ENCODE measurements at regions not wholly inside any gene's neighbourhood (a gene's known extent, or its start where the extent isn't known, plus 50 kb on each side); places are given as distances from the start of the nearest gene placed in this dataset.

GRCh38 chr5:98514215-98514614, 259.2 kb upstream of the RGMB start:
- H3K9me3 ChIP-seq (ENCODE audit: control insufficient read depth, insufficient read depth, low read depth, low read length): no peaks in the 10 kb centered on the region
- H3K36me3 ChIP-seq (ENCODE audit: control insufficient read depth, insufficient read depth, low read length): no peaks in the 10 kb centered on the region
- no peak overlapping the region for H3K4me3 ChIP-seq (ENCODE audit: low read depth, low read length)
- peaks cover 26% of the 10 kb centered on the region for H3K4me1 ChIP-seq (ENCODE audit: control insufficient read depth, insufficient read depth, low read length)
- H3K9ac ChIP-seq (ENCODE audit: low read length): no peak overlapping the region
- H3K27me3 ChIP-seq (ENCODE audit: control insufficient read depth, insufficient read depth, low read length): no peaks in the 10 kb centered on the region
- no peak overlapping the region for H3K27ac ChIP-seq (ENCODE audit: low read depth, low read length)

GRCh38 chr5:98516701-98517100, 256.8 kb upstream of the RGMB start:
- Histone ChIP-seq H3K27me3 (ENCODE audit: control insufficient read depth, insufficient read depth, low read length) (no peaks in the 10 kb centered on the region), H3K27ac (ENCODE audit: low read depth, low read length) (no peak overlapping the region), H3K4me3 (ENCODE audit: low read depth, low read length) (no peak overlapping the region), H3K4me1 (ENCODE audit: control insufficient read depth, insufficient read depth, low read length) (peaks cover 16% of the 10 kb centered on the region; the same call in 1 of the 2 replicates), H3K9me3 (ENCODE audit: control insufficient read depth, insufficient read depth, low read depth, low read length) (no peaks in the 10 kb centered on the region), H3K36me3 (ENCODE audit: control insufficient read depth, insufficient read depth, low read length) (no peaks in the 10 kb centered on the region), H3K9ac (ENCODE audit: low read length) (no peak overlapping the region)

- no peak overlapping the region for H3K27ac ChIP-seq (ENCODE audit: low read depth, low read length)
- no peaks in the 10 kb centered on the region for H3K9me3 ChIP-seq (ENCODE audit: control insufficient read depth, insufficient read depth, low read depth, low read length)
- no peak overlapping the region for H3K9ac ChIP-seq (ENCODE audit: low read length)
- peaks cover 16% of the 10 kb centered on the region; the same call in 1 of the 2 replicates for H3K4me1 ChIP-seq (ENCODE audit: control insufficient read depth, insufficient read depth, low read length)
- no peaks in the 10 kb centered on the region for H3K27me3 ChIP-seq (ENCODE audit: control insufficient read depth, insufficient read depth, low read length)
- H3K4me3 ChIP-seq (ENCODE audit: low read depth, low read length): no peak overlapping the region
- no peaks in the 10 kb centered on the region for H3K36me3 ChIP-seq (ENCODE audit: control insufficient read depth, insufficient read depth, low read length)
These were observed 255.7 kb upstream of the RGMB start for GRCh38 chr5:98517560-98518366.

DNA sequence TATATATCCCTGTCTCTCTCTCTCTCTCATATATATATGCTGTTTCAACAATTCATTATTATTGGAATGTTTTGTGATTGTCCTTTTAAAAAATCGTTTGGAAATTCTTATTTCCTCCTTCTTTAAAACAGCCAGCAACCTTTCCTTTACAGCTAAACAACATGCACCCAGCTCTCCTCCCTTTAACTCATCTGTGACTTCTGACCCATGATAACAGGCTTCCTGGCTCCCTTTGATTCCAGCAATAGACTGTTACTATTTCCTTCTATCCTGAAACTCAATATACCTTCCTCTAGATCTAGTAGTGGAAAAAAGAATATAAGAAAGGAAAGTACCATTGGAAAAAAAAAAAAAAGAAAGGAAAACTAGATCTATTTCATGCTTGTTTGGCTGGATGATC, 254.7 kb upstream of the RGMB start:
- Histone ChIP-seq H3K27me3 (ENCODE audit: control insufficient read depth, insufficient read depth, low read length) (no peaks in the 10 kb centered on the region), H3K36me3 (ENCODE audit: control insufficient read depth, insufficient read depth, low read length) (no peaks in the 10 kb centered on the region), H3K9me3 (ENCODE audit: control insufficient read depth, insufficient read depth, low read depth, low read length) (no peaks in the 10 kb centered on the region), H3K27ac (ENCODE audit: low read depth, low read length) (no peak overlapping the region), H3K4me1 (ENCODE audit: control insufficient read depth, insufficient read depth, low read length) (peaks cover 8% of the 10 kb centered on the region; the same call in 1 of the 2 replicates), H3K9ac (ENCODE audit: low read length) (no peak overlapping the region), H3K4me3 (ENCODE audit: low read depth, low read length) (no peak overlapping the region)

- Histone ChIP-seq H3K9me3 (ENCODE audit: control insufficient read depth, insufficient read depth, low read depth, low read length) (no peaks in the 10 kb centered on the region), H3K27ac (ENCODE audit: low read depth, low read length) (no peak overlapping the region), H3K4me3 (ENCODE audit: low read depth, low read length) (no peak overlapping the region), H3K9ac (ENCODE audit: low read length) (no peak overlapping the region), H3K36me3 (ENCODE audit: control insufficient read depth, insufficient read depth, low read length) (no peaks in the 10 kb centered on the region), H3K27me3 (ENCODE audit: control insufficient read depth, insufficient read depth, low read length) (no peaks in the 10 kb centered on the region), H3K4me1 (ENCODE audit: control insufficient read depth, insufficient read depth, low read length) (peaks cover 5% of the 10 kb centered on the region; the same call in 1 of the 2 replicates)
These were observed 253.9 kb upstream of the RGMB start for GRCh38 chr5:98519571-98519970.

- Histone ChIP-seq H3K4me3 (ENCODE audit: low read depth, low read length) (no peak overlapping the region), H3K9me3 (ENCODE audit: control insufficient read depth, insufficient read depth, low read depth, low read length) (no peaks in the 10 kb centered on the region), H3K36me3 (ENCODE audit: control insufficient read depth, insufficient read depth, low read length) (no peaks in the 10 kb centered on the region), H3K27ac (ENCODE audit: low read depth, low read length) (no peak overlapping the region), H3K27me3 (ENCODE audit: control insufficient read depth, insufficient read depth, low read length) (no peaks in the 10 kb centered on the region), H3K4me1 (ENCODE audit: control insufficient read depth, insufficient read depth, low read length) (peaks cover 5% of the 10 kb centered on the region; the same call in 1 of the 2 replicates), H3K9ac (ENCODE audit: low read length) (no peak overlapping the region)
These were observed 251.6 kb upstream of the RGMB start for GRCh38 chr5:98521821-98522220.

DNA sequence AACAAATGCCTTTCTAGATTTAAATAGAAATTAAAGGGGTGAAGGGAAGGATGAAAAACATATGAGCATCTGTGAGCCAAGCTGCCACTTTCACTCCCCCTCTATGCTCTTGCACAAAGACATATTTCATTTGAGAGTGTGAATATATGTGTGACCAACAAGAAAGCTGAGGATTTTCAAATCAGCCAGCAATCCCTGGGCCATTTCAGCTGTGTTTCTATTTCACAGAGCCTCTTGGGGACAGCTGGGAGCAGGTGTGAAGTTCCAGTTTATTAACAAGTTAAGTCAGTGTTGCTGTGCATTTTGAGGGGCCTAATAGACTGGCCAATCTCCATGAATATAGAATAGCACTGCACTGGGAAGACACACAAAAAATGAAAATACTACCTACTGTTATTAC, 248.7 kb upstream of the RGMB start:
- H3K27ac ChIP-seq (ENCODE audit: low read depth, low read length): no peak overlapping the region

DNA sequence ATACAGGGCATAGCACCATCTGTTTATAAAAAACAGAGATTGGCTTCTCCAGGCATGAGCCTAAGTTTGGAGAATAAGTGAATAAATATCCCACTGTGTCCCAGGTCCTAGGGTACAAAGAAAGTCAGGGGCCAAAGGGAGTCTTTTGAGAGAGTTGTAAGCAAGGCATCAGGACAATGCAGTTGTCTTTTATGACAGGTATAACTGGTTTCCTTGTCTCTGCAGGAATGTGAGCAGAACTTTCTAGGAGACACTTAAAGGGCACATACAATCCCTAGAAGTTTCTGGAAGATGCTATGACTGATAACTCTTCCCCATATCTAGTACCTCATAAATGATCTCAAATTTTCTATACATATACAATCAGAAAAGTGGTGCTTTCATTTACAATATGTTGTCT, 245.6 kb upstream of the RGMB start:
- H3K27me3 ChIP-seq (ENCODE audit: control insufficient read depth, insufficient read depth, low read length): no peaks in the 10 kb centered on the region
- H3K27ac ChIP-seq (ENCODE audit: low read depth, low read length): no peak overlapping the region
- H3K36me3 ChIP-seq (ENCODE audit: control insufficient read depth, insufficient read depth, low read length): no peaks in the 10 kb centered on the region
- no peaks in the 10 kb centered on the region for H3K9me3 ChIP-seq (ENCODE audit: control insufficient read depth, insufficient read depth, low read depth, low read length)
- H3K4me3 ChIP-seq (ENCODE audit: low read depth, low read length): no peak overlapping the region
- no peak overlapping the region for H3K9ac ChIP-seq (ENCODE audit: low read length)
- H3K4me1 ChIP-seq (ENCODE audit: control insufficient read depth, insufficient read depth, low read length): peaks cover 4% of the 10 kb centered on the region

More for the DNA sequence above, 248.7 kb upstream of the RGMB start:
- Histone ChIP-seq H3K36me3 (ENCODE audit: control insufficient read depth, insufficient read depth, low read length) (no peaks in the 10 kb centered on the region), H3K9ac (ENCODE audit: low read length) (no peak overlapping the region), H3K27me3 (ENCODE audit: control insufficient read depth, insufficient read depth, low read length) (no peaks in the 10 kb centered on the region), H3K9me3 (ENCODE audit: control insufficient read depth, insufficient read depth, low read depth, low read length) (no peaks in the 10 kb centered on the region), H3K4me3 (ENCODE audit: low read depth, low read length) (no peak overlapping the region), H3K4me1 (ENCODE audit: control insufficient read depth, insufficient read depth, low read length) (peaks cover 4% of the 10 kb centered on the region)

DNA sequence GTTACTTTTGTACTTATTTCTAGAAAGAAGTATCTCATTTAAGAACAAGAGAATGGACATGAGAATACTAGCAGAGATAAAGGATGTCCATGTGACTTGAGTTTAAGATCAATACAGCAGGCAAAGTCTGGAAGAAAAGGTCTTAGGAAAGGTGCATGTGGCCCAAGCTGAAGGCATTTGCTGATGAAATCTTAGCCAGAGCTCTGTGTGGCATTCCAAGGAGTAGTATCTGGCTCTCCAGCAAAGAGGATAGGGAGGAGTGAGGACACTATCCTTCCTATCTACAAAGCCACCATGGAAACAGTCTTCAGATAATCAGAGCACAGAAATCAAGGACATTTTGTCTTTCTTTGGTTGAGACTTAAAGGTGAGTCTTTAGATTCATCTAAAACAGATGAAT, 244.1 kb upstream of the RGMB start:
- no peak overlapping the region for H3K4me3 ChIP-seq (ENCODE audit: low read depth, low read length)
- no peaks in the 10 kb centered on the region for H3K36me3 ChIP-seq (ENCODE audit: control insufficient read depth, insufficient read depth, low read length)
- H3K4me1 ChIP-seq (ENCODE audit: control insufficient read depth, insufficient read depth, low read length): peaks cover 4% of the 10 kb centered on the region
- no peaks in the 10 kb centered on the region for H3K27me3 ChIP-seq (ENCODE audit: control insufficient read depth, insufficient read depth, low read length)
- H3K9ac ChIP-seq (ENCODE audit: low read length): no peak overlapping the region
- no peak overlapping the region for H3K27ac ChIP-seq (ENCODE audit: low read depth, low read length)
- no peaks in the 10 kb centered on the region for H3K9me3 ChIP-seq (ENCODE audit: control insufficient read depth, insufficient read depth, low read depth, low read length)

- H3K9me3 ChIP-seq (ENCODE audit: control insufficient read depth, insufficient read depth, low read depth, low read length): no peaks in the 10 kb centered on the region
- no peak overlapping the region for H3K4me3 ChIP-seq (ENCODE audit: low read depth, low read length)
- no peak overlapping the region for H3K9ac ChIP-seq (ENCODE audit: low read length)
- no peaks in the 10 kb centered on the region for H3K36me3 ChIP-seq (ENCODE audit: control insufficient read depth, insufficient read depth, low read length)
- H3K27ac ChIP-seq (ENCODE audit: low read depth, low read length): no peak overlapping the region
- peaks cover 4% of the 10 kb centered on the region for H3K4me1 ChIP-seq (ENCODE audit: control insufficient read depth, insufficient read depth, low read length)
- H3K27me3 ChIP-seq (ENCODE audit: control insufficient read depth, insufficient read depth, low read length): no peaks in the 10 kb centered on the region
These were observed 243.2 kb upstream of the RGMB start for GRCh38 chr5:98530224-98530623.

GRCh38 chr5:98535901-98536300, 237.6 kb upstream of the RGMB start:
- peaks cover 4% of the 10 kb centered on the region for H3K4me1 ChIP-seq (ENCODE audit: control insufficient read depth, insufficient read depth, low read length)
- H3K9ac ChIP-seq (ENCODE audit: low read length): no peak overlapping the region
- H3K27ac ChIP-seq (ENCODE audit: low read depth, low read length): no peak overlapping the region
- H3K36me3 ChIP-seq (ENCODE audit: control insufficient read depth, insufficient read depth, low read length): no peaks in the 10 kb centered on the region
- H3K27me3 ChIP-seq (ENCODE audit: control insufficient read depth, insufficient read depth, low read length): no peaks in the 10 kb centered on the region
- peaks cover 3% of the 10 kb centered on the region; the same call in 1 of the 2 replicates for H3K9me3 ChIP-seq (ENCODE audit: control insufficient read depth, insufficient read depth, low read depth, low read length)
- no peak overlapping the region for H3K4me3 ChIP-seq (ENCODE audit: low read depth, low read length)

Measured in HUES6 (cell line).